H1 (cell line): ENCODE measurements at regions not wholly inside any gene's neighbourhood (a gene's known extent, or its start where the extent isn't known, plus 50 kb on each side); places are given as distances from the start of the nearest gene placed in this dataset.

Source experiments
- CTCF ChIA-PET: fragments of 300-600 bp; sonication (Branson Sonifier 250); formaldehyde crosslinking; loops from one replicate; lab custom pipeline; 2021; ENCODE audit not compliant: partially characterized antibody; lab: Charles Lee
- POLR2A ChIA-PET: fragments of 300-600 bp; sonication (Branson Sonifier 250); formaldehyde crosslinking; loops from one replicate; lab custom pipeline; 2021; ENCODE audit warnings: inconsistent platforms; ENCODE audit not compliant: partially characterized antibody; lab: Charles Lee
- DNase-seq, 2 experiments: peaks; one replicate each; pipeline versions ENCODE4 v3.0.0 to v3.0.0-alpha.2; 2010 to 2022; ENCODE audit warnings: low spot score in 2 of 2, low read depth in 1 of 2, mixed read lengths in 1 of 2
- FAIRE-seq: peaks from 2 replicates; lab custom pipeline; 2011; peaks lifted over from hg19 to GRCh38; lab: Jason Lieb, UNC
- H2AFZ ChIP-seq: 2 replicates; pipeline ENCODE4 v1.8.1; 2012; ENCODE audit warnings: low read length, inconsistent platforms
- H2AK5ac ChIP-seq: 2 replicates; pipeline ENCODE4 v1.6.1; 2013; ENCODE audit warnings: low read depth, low read length
- H2BK120ac ChIP-seq: replicated peaks from 2 replicates; pipeline ENCODE3; 2013; ENCODE audit warnings: low read depth, low read length, inconsistent platforms
- H2BK12ac ChIP-seq: 2 replicates; pipeline ENCODE4 v1.6.1; 2013; ENCODE audit warnings: low read depth, low read length
- H2BK15ac ChIP-seq: 2 replicates; pipeline ENCODE4 v1.6.1; 2013; ENCODE audit warnings: low read length
- H2BK20ac ChIP-seq: 2 replicates; pipeline ENCODE4 v1.6.1; 2013; ENCODE audit warnings: low read length
- H2BK5ac ChIP-seq: 2 replicates; pipeline ENCODE4 v1.6.1; 2013; ENCODE audit warnings: low read depth, low read length
- H3K14ac ChIP-seq: 2 replicates; pipeline ENCODE4 v1.6.1; 2013; ENCODE audit warnings: inconsistent platforms; ENCODE audit not compliant: insufficient read length
- H3K18ac ChIP-seq: 2 replicates; pipeline ENCODE4 v1.6.1; 2013; ENCODE audit warnings: low read length; ENCODE audit errors: extremely low read depth
- H3K23ac ChIP-seq: 2 replicates; pipeline ENCODE4 v1.6.1; 2013; ENCODE audit warnings: inconsistent platforms; ENCODE audit not compliant: insufficient read length
- H3K23me2 ChIP-seq: 2 replicates; pipeline ENCODE4 v1.6.1; 2013; ENCODE audit warnings: low read depth, low read length
- H3K27ac ChIP-seq: 2 replicates; pipeline ENCODE4 v1.6.1; 2011; ENCODE audit warnings: low read depth, low read length, inconsistent platforms
- H3K27me3 ChIP-seq, 4 experiments: replicated peaks in 1 of 4; 1 replicate in 1 of 4; 2 replicates in 3 of 4; pipeline versions ENCODE4 v1.6.1 to v1.8.1; 2011 to 2013; ENCODE audit warnings: low read length in 3 of 4, mild to moderate bottlenecking in 3 of 4, inconsistent platforms in 2 of 4, mixed read lengths in 2 of 4, moderate library complexity in 1 of 4; ENCODE audit not compliant: control insufficient read depth in 3 of 4, insufficient read depth in 3 of 4; ENCODE audit errors: extremely low read depth in 1 of 4
- H3K36me3 ChIP-seq, 4 experiments: 2 replicates each; pipeline versions ENCODE4 v1.6.1 to v1.8.1; 2011 to 2013; ENCODE audit warnings: mild to moderate bottlenecking in 4 of 4, low read length in 3 of 4, moderate library complexity in 2 of 4, control low read depth in 1 of 4, inconsistent platforms in 1 of 4; ENCODE audit not compliant: insufficient read depth in 4 of 4, control insufficient read depth in 2 of 4
- H3K4ac ChIP-seq: replicated peaks from 2 replicates; pipeline ENCODE3; 2013; ENCODE audit warnings: low read length, low read depth, mixed read lengths, inconsistent platforms; ENCODE audit not compliant: insufficient read length
- H3K4me1 ChIP-seq, 4 experiments: replicated peaks in 1 of 4; 1 replicate in 1 of 4; 2 replicates in 3 of 4; pipeline versions ENCODE4 v1.6.1 to v1.8.1; 2011 to 2013; ENCODE audit warnings: low read length in 3 of 4, inconsistent platforms in 2 of 4, mixed read lengths in 1 of 4; ENCODE audit not compliant: insufficient read depth in 4 of 4, control insufficient read depth in 3 of 4
- H3K4me2 ChIP-seq, 2 experiments: 2 replicates each; pipeline versions ENCODE4 v1.6.1 to v1.8.1; 2011 to 2013; ENCODE audit warnings: low read depth in 2 of 2, low read length in 2 of 2, control low read depth in 1 of 2, inconsistent platforms in 1 of 2, mild to moderate bottlenecking in 1 of 2; ENCODE audit not compliant: insufficient read depth in 1 of 2
- H3K4me3 ChIP-seq, 4 experiments: fragments of 200-600, 300-600 bp in 1 of 4; sonication (generic), shearing (Covaris generic), sonication (Bioruptor Twin) in 1 of 4; 2 replicates each; pipeline versions ENCODE4 v1.5.1 to v1.8.1; 2011 to 2016; ENCODE audit warnings: low read length in 4 of 4, low read depth in 3 of 4, control low read depth in 2 of 4, inconsistent platforms in 2 of 4, mild to moderate bottlenecking in 2 of 4, mixed read lengths in 1 of 4, moderate library complexity in 1 of 4; ENCODE audit not compliant: insufficient read depth in 2 of 4; ENCODE audit errors: extremely low read depth in 1 of 4
- H3K56ac ChIP-seq: replicated peaks from 2 replicates; pipeline ENCODE3; 2013; ENCODE audit warnings: low read depth, mild to moderate bottlenecking, mixed read lengths, low read length, inconsistent platforms; ENCODE audit not compliant: insufficient read length
- H3K79me1 ChIP-seq: 2 replicates; pipeline ENCODE4 v1.6.1; 2013; ENCODE audit warnings: low read depth, low read length, control low read depth
- H3K79me2 ChIP-seq, 2 experiments: 2 replicates each; pipeline versions ENCODE4 v1.6.1 to v1.8.1; 2012 to 2013; ENCODE audit warnings: low read length in 2 of 2, mild to moderate bottlenecking in 2 of 2, inconsistent platforms in 1 of 2; ENCODE audit not compliant: insufficient read depth in 2 of 2, control insufficient read depth in 1 of 2
- H3K9ac ChIP-seq, 4 experiments: replicated peaks in 1 of 4; 1 replicate in 1 of 4; 2 replicates in 3 of 4; pipeline versions ENCODE4 v1.6.1 to v1.8.1; 2011 to 2013; ENCODE audit warnings: low read depth in 3 of 4, low read length in 3 of 4, control low read depth in 2 of 4, mild to moderate bottlenecking in 2 of 4, moderate library complexity in 2 of 4, inconsistent platforms in 1 of 4; ENCODE audit errors: extremely low read depth in 1 of 4
- H3K9me3 ChIP-seq, 2 experiments: 2 replicates each; pipeline versions ENCODE4 v1.6.1 to v1.8.1; 2012 to 2013; ENCODE audit warnings: mild to moderate bottlenecking in 2 of 2, moderate library complexity in 2 of 2, control low read depth in 1 of 2, inconsistent platforms in 1 of 2, low read depth in 1 of 2, low read length in 1 of 2, mixed read lengths in 1 of 2; ENCODE audit not compliant: insufficient read depth in 2 of 2
- H4K20me1 ChIP-seq, 2 experiments: replicated peaks in 1 of 2; 2 replicates each; pipeline versions ENCODE3 to v1.8.1; 2011 to 2013; ENCODE audit warnings: inconsistent platforms in 2 of 2, low read length in 2 of 2, mild to moderate bottlenecking in 1 of 2; ENCODE audit not compliant: insufficient read depth in 2 of 2, control insufficient read depth in 1 of 2
- H4K5ac ChIP-seq: 2 replicates; pipeline ENCODE4 v1.6.1; 2013; ENCODE audit warnings: low read length, low read depth, mixed read lengths, inconsistent platforms; ENCODE audit not compliant: insufficient read length
- H4K8ac ChIP-seq: 2 replicates; pipeline ENCODE4 v1.8.0; 2013; ENCODE audit warnings: mild to moderate bottlenecking, moderate library complexity, low read length, inconsistent platforms; ENCODE audit not compliant: insufficient read depth; ENCODE audit errors: extremely low read depth
- H4K91ac ChIP-seq: replicated peaks from 2 replicates; pipeline ENCODE3; 2013; ENCODE audit warnings: low read length, mixed read lengths, inconsistent platforms; ENCODE audit not compliant: insufficient read length
- ASH2L ChIP-seq: fragments of 200-600, 300-600 bp; sonication (generic); IDR thresholded peaks from one replicate; pipeline ENCODE4 v1.7.1; 2017; ENCODE audit warnings: low read length
- BACH1 ChIP-seq: IDR thresholded peaks from 2 replicates; pipeline ENCODE4 v1.6.1; 2012; ENCODE audit warnings: low read length, improper control_type of control experiment
- CTBP2 ChIP-seq: IDR thresholded peaks from 2 replicates; pipeline ENCODE4 v1.7.0; 2011; ENCODE audit warnings: borderline replicate concordance, mild to moderate bottlenecking, moderate library complexity, mixed read lengths, low read length; ENCODE audit not compliant: insufficient read depth, insufficient read length
- EGR1 ChIP-seq: IDR thresholded peaks from 2 replicates; pipeline ENCODE4 v1.6.1; 2011; ENCODE audit warnings: low read depth, low read length, borderline replicate concordance
- GABPA ChIP-seq: IDR thresholded peaks from 2 replicates; pipeline ENCODE4 v1.6.1; 2011; ENCODE audit warnings: mild to moderate bottlenecking, low read length, moderate library complexity, borderline replicate concordance; ENCODE audit not compliant: insufficient read depth
- GTF2F1 ChIP-seq: IDR thresholded peaks from 2 replicates; pipeline ENCODE4 v1.6.1; 2012; ENCODE audit warnings: low read depth, low read length, improper control_type of control experiment, borderline replicate concordance
- HDAC2 ChIP-seq, 2 experiments: fragments of 300-600 bp in 1 of 2; sonication (generic) in 1 of 2; IDR thresholded peaks; 2 replicates each; pipeline ENCODE4 v1.6.1; 2011 to 2012; ENCODE audit warnings: low read depth in 2 of 2, low read length in 2 of 2, mild to moderate bottlenecking in 2 of 2, moderate library complexity in 2 of 2, borderline replicate concordance in 1 of 2, inconsistent platforms in 1 of 2
- JUN ChIP-seq: IDR thresholded peaks from 2 replicates; pipeline ENCODE4 v1.6.1; 2011; ENCODE audit warnings: low read depth, mild to moderate bottlenecking, improper control_type of control experiment, low read length
- KDM4A ChIP-seq: IDR thresholded peaks from one replicate; pipeline ENCODE4 v1.7.1; 2012; ENCODE audit warnings: low read depth, mild to moderate bottlenecking, moderate library complexity, low read length, inconsistent platforms; ENCODE audit not compliant: severe bottlenecking
- MAFK ChIP-seq: IDR thresholded peaks from 2 replicates; pipeline ENCODE4 v1.6.1; 2012; ENCODE audit warnings: low read depth, mild to moderate bottlenecking, improper control_type of control experiment, low read length
- PHF8 ChIP-seq: fragments of 200-600 bp; sonication (generic); conservative IDR thresholded peaks from 2 replicates; pipeline ENCODE4 v1.7.1; 2012; ENCODE audit warnings: low read depth, mild to moderate bottlenecking, inconsistent platforms, low read length, moderate library complexity
- POU5F1 ChIP-seq: IDR thresholded peaks from 2 replicates; pipeline ENCODE4 v1.6.1; 2011; ENCODE audit warnings: low read depth, mild to moderate bottlenecking, low read length, moderate library complexity
- SP2 ChIP-seq: IDR thresholded peaks from 2 replicates; pipeline ENCODE4 v1.6.1; 2012; ENCODE audit warnings: mild to moderate bottlenecking, low read length, inconsistent platforms
- TEAD4 ChIP-seq: IDR thresholded peaks from 2 replicates; pipeline ENCODE4 v1.6.1; 2012; ENCODE audit warnings: low read depth, low read length, inconsistent platforms, mixed read lengths
- WGBS, 2 experiments: shearing (Covaris generic) in 1 of 2; methylation state at CpG; one replicate each; pipeline versions ENCODE4 v1.1.6 to v1.1.7; 2013 to 2015; ENCODE audit warnings: low lambda C conversion rate in 2 of 2, mixed read lengths in 2 of 2, inconsistent platforms in 1 of 2, low coverage in 1 of 2, missing lambda C conversion rate in 1 of 2; ENCODE audit not compliant: insufficient replicate concordance in 2 of 2, insufficient coverage in 1 of 2, insufficient read length in 1 of 2; ENCODE audit errors: extremely low coverage in 1 of 2, missing lambda C conversion rate in 1 of 2; 5-methylcytosine and 5-hydroxymethylcytosine counted together

GRCh38 chrY:8814143-8814542 lies 523.1 kb upstream of the TSPY4 start:
- Histone ChIP-seq H4K5ac (no peak overlapping the region), H3K4me3 (no peak overlapping the region), H3K14ac (no peak overlapping the region), H2BK120ac (no peak overlapping the region), H3K4ac (no peak overlapping the region), H3K9ac (no peak overlapping the region), H2BK12ac (no peak overlapping the region), H3K4me1 (no peaks in the 10 kb centered on the region), H2BK15ac (no peak overlapping the region), H3K27ac (no peak overlapping the region), H3K79me2 (no peaks in the 10 kb centered on the region), H2BK20ac (no peak overlapping the region), H4K8ac (no peak overlapping the region), H3K36me3 (no peaks in the 10 kb centered on the region), H4K91ac (no peak overlapping the region), H3K18ac (no peak overlapping the region), H2AK5ac (no peak overlapping the region), H3K27me3 (no peaks in the 10 kb centered on the region), H3K4me2 (no peak overlapping the region), H3K23me2 (no peaks in the 10 kb centered on the region), H3K23ac (no peak overlapping the region), H3K9me3 (peaks cover 4 to 7% of the 10 kb centered on the region in 2 experiments; a peak in 1 of 4 replicates), H3K79me1 (no peaks in the 10 kb centered on the region), H4K20me1 (no peaks in the 10 kb centered on the region), H2BK5ac (no peak overlapping the region), H2AFZ (no peak overlapping the region), H3K56ac (no peak overlapping the region)
- POLR2A ChIA-PET = no interaction called here
- no peak for FAIRE-seq
- TF ChIP-seq GTF2F1 (no peak), POU5F1 (no peak), MAFK (no peak), SP2 (no peak), JUN (no peak), ASH2L (no peak), PHF8 (no peak), BACH1 (no peak), KDM4A (no peak), CTBP2 (no peak), HDAC2 (IDR thresholded peaks at IDR 0.05; ENCODE audit: borderline replicate concordance in 1 of 2, low read depth in 2 of 2, low read length in 2 of 2) (no peak), EGR1 (no peak), TEAD4 (no peak), GABPA (no peak)
- CTCF ChIA-PET = no interaction called here
- 88% methylated on average over 2 of the region's 2 CpGs; no CpG with 5 or more reads in 1 of the 2 experiments for WGBS, 2 experiments
- DNase-seq = no peak
